ENCODE measurements at regions not wholly inside any gene's neighbourhood (a gene's known extent, or its start where the extent isn't known, plus 50 kb on each side); places are given as distances from the start of the nearest gene placed in this dataset.
"Not testable (repeated sequence)": the region's sequence is repeated elsewhere in the genome, so short reads cannot be mapped to it uniquely, and the experiment has no call there.

DNA sequence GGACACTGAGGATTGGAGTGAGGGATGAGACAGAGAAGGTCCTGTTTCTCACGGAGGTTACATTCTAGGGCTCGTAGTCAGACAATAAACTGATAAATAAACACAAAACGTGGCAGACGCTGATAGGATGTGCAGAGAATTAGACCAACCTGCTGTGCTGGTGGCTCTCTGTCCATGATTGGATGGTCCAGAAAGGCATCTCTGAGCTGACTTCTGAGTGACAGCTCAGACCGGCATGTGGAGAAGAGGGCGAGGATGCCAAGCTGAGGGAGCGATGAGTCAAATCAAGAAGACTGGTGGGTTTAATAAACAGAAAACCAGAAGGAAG, 132.3 kb upstream of the TAF11L2 start:
- no peak for DNase-seq (ENCODE audit: low read depth)

DNA sequence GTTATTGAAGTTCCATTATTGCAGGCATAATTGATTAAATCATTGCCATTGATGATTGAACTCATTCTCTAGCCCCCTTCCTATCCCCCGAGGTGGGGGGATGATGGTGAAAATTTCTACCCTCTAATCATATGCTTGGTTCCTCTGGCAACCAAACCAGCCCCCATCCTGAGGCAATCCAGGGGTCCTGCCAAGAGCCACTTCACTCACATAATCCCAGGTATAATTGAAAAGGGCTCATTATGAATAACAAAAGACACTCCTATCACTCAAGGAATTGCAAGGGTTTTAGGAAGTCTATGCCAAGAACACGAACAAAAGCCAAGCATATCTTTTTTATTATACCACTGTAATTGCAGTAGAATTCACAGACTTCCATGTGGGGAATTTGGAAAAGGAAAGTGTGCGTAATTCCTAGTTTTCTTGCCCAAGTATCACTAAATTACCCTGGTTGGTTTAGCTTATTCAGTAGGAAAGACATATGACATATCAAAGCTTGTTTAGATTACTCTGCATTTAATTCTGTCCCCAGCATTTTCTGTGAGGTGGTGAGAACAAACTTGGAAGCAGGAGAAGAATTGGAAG, 130.7 kb upstream of the TAF11L2 start:
- DNase-seq (ENCODE audit: low read depth): no peak

DNA sequence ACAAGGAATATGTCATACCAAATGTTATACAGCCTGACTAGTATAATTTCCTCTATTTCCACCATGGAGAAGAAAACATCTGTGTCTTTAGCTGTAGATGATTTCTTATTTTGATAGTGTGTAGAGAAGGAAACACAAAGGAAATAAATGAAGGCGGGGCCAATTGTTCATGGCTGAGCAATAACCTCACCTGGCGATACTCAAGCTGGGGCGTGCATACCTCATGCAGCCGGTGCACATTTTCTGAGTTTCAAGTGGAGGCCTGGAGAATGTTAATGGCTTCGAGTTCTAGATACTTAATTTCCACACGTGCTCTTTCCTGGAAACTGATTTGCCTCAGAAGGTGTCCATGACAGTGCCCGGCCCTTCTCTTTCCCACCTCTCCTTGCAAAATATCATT, 127.4 kb upstream of the TAF11L2 start:
- no peak for DNase-seq (ENCODE audit: low read depth)

DNA sequence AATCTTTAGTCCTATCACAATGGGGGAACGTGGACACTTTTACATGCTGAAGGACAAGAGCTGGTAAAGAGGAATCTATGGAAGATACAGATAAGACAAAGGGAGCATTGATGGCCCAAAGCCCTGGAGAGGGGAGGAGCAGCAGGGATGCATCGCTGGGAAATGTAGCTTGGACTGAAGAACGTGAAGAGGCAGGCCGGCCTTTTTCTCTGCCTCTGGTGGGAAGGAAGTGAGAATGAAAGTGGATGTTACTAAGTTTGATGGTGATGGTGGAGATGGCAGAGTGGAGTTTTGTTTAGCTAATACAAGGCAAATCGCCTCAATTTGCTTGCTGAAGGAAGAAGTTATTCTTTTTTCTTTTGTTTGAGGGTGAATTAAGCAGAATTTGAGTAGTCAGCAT, 124.6 kb upstream of the TAF11L2 start:
- no peak for DNase-seq (ENCODE audit: low read depth)

DNA sequence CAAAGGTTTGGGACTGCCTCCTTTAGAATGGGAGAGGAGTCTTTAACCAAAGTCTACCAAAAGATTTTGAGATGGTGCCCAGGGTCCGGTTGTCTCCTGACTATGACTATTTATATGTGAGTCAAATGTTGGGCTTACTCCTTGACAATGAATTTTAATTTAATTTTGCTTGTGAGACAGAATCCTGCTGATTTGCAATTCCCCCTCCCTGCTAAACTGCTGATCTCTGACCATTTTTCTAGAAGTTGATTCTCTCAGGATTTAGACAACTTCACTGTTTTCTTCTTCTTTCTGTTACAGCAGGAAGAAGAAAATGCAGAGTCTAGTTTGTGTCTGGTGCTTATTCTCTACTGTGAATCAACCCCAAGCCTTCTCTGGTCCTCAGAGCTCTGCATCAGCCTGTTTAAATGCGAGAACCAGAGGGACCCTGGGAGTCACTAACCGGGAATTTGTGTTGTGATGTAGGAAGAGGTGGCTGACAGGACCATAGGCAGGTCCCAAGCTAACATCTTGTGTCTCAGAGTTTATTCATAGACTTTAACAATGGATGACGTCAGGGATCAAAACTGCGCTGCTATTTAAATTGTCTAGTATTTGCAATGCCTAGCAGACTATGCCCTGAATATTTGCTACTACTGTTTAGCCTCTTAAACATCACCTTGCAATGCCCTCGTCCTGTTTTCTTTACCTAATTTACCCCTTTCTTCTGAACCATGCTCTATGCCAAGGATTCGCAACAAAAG, 124.0 kb upstream of the TAF11L2 start:
- DNase-seq (ENCODE audit: low read depth): peak; percentile 78

DNA sequence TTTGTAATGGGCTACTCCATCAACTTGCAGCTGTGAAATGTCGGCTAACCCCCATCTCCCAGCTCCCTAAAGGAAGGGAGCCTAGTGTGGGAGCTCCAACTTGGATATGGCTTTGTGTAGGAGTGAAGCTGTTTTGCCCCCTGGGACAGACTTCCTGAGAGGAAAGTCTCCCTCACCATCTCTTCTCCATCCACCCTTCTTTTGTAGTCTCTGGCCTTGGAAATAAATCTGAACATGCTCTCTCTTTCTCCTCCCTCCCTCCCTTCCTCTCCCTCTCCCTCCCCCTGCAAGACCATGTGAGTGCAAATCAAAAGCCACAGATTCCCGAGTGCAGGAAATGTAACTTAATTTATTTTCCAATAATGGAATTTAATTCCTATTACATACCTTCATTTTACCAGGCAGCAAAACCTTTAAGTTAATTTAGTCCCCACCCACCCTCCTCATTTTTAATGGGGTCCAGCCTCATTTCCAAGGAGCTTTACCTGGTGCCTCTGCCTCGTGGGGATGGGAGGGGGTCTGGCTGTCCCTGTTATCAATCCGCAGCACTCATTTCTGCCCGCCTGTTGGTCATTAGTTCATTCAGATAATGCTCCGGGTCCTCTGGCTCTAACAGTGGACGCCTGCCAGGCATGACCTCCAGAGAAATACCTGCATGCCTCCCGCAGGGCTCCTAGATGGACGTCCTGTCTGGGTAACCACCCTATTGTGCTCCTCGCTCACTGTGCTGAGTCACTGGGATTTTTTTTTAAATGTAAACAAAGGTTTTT, 122.9 kb upstream of the TAF11L2 start:
- DNase-seq (ENCODE audit: low read depth): no peak

DNA sequence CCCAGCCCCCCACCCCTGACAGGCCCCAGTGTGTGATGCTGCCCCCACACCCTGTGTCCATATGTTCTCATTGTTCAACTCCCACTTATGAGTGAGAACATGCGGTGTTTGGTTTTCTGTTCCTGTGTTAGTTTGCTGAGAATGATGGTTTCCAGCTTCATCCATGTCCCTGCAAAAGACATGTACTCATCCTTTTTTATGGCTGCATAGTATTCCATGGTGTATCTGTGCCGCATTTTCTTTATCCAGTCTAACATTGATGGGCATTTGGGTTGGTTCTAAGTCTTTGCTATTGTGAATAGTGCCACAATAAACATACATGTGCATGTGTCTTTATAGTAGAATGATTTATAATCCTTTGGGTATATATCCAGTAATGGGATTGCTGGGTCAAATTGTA, 122.1 kb upstream of the TAF11L2 start:
- DNase-seq (ENCODE audit: low read depth): not testable (repeated sequence)

DNA sequence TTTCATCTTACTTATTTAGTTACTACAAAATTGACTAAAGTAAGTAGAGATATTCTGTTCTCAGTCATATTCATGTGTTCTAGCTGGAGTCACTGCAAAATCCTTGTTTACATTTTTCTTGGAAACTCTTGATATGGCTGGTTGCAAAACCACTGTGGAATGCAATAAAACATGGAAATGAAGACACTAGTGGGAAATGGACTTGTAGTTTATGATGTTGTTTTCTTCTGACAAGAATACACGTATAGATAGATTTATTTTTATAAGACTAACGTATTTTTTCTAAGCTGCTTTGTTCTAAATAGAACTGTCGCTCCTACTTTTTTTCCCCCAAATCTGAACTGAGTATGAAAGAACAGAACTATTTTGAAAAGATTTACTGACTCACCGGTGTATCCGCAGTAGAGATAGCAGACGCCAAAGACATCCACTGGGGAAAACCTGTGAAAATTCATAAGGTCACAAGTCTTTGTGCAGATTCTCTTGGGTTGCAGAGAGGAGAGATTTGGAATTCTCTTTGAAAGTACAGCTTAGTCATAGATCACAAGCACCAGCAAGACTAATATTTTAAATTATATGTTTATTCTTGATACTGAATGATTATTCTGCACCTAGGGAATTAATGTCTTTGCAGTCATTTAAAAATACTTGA, 119.6 kb upstream of the TAF11L2 start:
- DNase-seq (ENCODE audit: low read depth): peak; percentile 55

DNA sequence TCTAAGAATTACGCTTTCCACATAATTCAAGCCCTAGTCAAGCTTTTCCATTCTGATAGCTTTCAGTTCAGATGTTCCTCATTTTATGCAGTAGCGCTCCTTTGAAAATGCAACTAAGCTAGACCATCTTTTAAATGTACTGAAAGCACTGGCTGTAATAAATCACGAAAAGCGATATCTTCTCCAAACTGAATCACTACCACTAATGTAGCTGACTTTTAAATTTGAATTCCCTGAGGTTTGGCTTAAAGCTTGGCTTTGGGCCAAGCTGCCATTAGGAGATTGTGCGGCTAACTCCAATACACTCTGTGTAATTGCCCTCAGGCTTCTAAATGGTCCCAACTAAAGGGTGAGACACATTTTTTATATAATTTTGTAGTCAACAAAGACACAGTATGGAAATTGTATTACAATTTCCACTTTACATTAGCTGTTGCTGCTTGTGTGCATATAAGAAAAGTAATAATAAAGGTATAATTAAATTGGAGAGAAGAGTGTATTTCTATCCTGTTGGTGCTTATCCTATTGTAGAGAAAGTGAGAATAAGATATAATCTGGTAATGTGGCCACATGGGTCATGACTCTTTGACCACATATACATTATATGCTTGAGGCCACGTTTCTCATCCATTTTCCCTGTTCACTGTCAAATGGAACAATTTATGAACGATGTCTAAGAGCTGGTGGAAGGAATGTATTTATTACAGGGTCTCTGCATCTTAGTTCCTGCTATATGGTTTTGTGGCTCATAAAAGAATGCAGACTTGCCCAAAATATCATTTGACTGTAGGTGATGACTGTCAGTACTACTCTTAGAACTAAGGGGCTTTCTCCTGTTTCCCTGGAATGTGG, 118.7 kb upstream of the TAF11L2 start:
- no peak for DNase-seq (ENCODE audit: low read depth)

DNA sequence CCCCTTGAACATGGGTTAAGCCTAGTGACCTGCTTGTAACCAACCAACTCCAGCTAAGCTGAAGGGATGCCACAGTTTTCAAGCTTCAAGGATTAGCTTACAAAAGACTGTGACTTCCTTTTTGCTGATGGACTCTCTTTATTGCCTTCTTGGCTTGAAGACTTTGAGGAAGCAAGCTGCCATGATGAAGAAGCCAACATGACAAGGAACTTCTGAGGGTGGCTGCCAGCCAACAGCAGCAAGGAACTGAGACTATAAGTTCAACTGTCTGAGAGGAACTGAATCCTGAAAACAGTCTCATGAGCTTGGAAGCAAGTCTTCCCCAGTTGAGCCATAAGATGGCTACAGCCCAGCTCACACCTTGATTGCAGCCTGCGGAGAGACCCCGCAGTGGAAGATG, 116.1 kb upstream of the TAF11L2 start:
- no peak for DNase-seq (ENCODE audit: low read depth)

DNA sequence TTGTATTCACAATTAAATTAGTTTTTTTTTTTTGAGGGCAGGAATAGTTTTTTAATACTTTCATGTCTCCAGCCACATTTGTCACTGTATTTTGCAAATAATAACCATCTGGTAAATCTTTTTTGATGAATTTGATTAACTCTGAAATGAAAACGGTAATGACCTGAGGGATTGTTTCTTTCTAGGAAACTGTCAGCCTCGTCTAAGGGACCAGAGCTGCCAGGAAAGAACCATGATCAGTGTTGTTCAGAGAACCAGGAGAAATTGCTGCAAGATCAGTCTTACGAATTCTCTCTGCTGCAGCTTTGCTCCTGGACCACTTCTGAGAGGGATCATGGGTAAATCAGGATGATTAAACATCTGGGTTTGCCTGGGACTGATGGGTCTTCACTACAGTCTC, 114.5 kb upstream of the TAF11L2 start:
- DNase-seq (ENCODE audit: low read depth): no peak

DNA sequence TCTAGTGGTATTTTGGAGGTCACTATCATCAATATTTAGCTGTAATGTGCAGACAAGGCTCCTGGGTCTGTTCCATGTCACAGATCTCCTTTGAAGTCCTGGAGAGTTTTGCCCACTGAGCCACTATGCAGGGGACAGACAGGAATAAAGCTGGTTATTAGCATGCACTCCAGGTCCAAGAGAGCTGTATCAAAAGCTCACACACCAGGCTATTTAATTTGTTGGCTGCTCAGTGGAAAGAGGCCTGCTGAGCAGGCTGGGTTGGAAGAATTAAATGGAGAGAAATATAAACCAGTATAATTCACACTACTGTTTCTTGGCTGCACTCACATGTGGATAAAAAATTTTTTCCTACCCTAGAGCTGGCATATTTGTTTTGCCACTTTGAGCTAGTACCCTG, 113.8 kb upstream of the TAF11L2 start:
- DNase-seq (ENCODE audit: low read depth): no peak

DNA sequence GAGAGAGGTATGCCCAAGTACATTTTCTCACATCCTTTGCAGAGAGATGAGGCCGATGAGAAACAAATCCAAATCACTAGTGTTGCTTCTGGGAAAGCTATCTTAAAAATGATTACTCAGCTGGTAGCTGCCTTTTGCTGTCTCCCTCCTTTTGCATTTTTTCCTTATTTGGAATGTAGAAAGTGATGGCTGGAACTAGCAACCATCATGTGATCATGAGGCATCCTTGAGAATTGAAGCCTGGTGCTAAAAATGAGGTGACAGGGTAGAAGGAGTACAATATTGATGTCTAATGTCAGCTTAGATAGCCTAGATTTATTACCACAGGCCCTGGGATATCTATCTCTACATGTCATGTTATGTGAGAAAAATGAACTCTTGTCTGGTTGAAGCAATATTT, 109.3 kb upstream of the TAF11L2 start:
- DNase-seq (ENCODE audit: low read depth): no peak

DNA sequence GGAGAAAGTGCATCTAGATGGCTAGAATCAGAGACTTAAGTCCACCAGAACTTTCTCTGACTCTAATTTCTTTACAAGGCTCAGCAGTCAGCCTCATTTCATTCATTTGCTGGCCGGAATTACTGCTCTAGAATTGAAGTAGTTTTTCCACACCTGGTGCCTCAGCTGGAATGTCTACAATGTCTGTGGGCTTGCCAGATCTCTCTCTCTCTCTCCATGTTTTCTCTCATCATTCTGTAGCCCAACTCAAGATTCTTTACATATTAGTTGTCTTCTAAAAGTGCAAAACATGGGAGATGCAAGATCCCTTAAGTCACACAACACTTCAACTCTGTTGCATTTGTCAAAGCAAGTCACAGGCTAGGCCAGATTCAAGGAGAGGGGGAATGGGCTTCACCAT, 103.9 kb upstream of the TAF11L2 start:
- DNase-seq (ENCODE audit: low read depth): no peak

DNA sequence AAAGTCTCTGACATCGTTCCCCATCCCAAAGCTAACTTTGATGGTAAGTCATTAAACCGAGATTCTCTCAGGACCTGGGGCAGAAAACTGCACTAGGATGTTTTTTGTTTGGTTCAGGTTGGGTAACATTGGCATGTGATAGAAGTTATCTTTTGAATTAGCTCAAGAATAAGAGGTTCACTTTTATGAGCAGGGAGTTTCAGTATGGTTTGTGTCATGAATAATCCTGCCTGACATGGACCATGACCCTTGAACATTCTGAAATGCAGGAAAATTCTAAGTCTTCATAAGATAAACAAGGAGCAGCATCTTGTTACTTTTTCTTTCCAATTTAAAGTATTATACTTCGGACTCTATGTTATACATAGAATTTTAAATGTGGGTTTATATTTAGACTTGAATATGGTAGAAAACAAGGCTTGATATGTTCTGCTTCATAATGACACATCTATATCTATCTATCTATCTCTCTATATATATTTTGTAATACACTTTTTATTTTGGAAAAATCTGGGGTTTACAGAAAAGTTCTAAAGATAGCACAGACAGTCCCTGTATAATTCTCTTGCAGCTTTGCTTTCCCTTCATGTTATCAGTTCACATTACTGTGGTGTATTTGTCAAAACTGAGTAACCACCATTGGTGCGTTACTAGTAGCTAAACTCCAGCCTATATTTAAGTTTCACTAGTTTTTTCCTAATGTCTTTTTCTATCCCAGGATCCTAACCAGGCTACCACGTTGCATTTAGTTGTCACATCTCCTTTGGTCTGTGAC, 102.7 kb upstream of the TAF11L2 start:
- DNase-seq (ENCODE audit: low read depth): no peak

DNA sequence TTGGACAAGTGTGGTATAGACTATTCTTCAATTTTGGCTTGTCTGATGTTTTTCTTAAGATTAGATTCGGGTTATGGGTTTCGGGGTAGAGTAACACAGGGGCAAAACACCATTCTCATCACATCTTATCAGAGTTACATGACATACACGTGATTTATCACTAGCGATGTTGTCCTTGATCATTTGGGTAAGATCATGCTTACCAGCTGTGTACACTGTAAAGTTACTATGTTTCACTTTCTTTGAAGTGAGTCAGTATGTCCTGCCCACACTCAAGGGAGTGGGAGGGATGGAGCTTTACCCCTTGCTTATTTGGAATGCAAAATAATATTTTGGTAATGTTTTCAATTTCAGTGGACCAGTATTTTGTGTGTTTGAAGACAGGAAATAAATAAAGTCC, 101.8 kb upstream of the TAF11L2 start:
- no peak for DNase-seq (ENCODE audit: low read depth)

DNA sequence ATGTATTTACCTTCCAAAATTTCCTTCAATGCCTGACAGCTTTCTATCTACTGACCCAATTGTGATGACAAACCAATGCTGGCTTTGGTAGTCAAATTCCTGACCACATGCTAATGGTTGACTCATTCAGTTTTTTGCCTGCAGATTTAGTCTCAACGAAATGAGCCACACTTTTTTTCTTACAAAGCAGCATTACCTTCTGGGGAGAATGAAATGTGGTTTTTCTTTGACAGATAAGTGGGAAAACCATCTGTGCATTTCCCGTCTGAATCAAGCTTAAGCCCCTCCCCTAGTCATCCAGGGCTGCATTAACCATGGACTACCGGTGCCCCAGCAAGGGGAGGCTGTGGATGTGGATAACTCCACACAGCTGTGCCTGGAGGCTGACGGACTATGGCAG, 99.6 kb upstream of the TAF11L2 start:
- peak; percentile 78 for DNase-seq (ENCODE audit: low read depth)

DNA sequence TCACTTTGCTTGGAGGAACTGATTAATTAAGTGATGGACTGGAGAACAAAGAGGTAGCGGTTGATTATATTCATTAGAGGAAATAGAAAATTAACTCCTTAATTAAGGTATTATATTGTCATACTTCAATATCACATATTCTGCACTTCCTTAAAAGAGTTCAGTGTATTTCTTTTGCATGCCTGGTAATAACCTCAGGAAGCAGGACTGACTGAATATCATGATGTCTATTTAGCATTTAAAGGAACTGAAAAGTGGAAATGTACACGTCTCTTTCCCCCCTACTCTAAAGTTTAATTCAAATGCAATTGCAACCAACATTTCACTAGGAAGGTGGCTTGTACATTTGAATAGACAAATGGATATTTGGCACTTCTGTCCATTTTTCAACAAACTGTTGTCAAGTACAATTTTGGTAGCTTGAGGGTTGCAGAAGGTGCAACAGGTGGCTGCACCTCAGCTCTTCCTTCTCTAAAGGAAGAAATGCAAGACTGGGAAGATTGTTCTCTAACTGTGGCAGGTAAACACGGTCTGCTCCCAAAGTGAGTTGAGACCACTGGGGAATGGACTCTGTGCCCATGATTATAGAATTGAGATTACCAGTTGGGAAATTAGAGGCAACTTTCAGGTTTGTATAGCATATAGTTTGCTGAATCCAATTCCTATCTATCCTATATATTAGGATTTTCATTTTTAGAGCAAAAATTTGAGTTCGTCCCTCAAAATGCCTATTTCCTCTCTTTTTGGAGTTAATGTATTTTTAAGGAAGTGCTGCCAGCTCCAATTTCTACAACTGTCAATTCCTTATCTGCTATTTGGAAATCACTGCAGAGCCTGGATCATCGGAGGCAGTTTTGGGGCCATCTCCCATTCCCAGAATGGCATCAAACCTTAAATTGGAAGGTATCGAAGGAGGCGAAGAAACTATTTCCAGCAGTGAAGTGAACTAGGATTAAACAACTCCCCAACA, 98.9 kb upstream of the TAF11L2 start:
- DNase-seq (ENCODE audit: low read depth): no peak

DNA sequence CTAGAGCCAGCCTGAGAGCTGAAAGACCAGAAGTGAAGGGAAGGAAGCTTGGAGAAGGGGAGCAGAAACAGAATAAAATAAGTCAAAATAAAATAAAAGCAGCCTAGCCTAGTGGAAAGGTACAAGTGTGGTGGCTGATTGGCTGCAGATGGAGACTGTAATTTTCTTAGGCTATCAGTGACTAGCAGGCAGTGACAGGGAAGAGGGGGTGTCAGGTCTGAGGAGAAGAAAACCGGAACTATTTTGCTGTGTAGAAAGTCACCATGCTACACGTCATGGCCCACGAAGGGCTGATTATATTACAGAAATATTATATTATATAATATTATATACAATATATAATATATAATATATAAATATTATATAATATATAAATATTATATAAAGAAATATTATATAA, 98.1 kb upstream of the TAF11L2 start:
- no peak for DNase-seq (ENCODE audit: low read depth)

Data from stromal cell of bone marrow (primary cell).